Lower leg skin (tissue), 3 donors: ENCODE measurements at regions not wholly inside any gene's neighbourhood (a gene's known extent, or its start where the extent isn't known, plus 50 kb on each side); places are given as distances from the start of the nearest gene placed in this dataset.

Experiments used
- POLR2A ChIP-seq, 2 donors: fragments of 450-650 bp; IDR thresholded peaks; one replicate each; pipeline ENCODE4 v1.6.1; 2016 to 2017; ENCODE audit warnings: antibody characterized with exemption in 2 of 2, mild to moderate bottlenecking in 1 of 2, moderate library complexity in 1 of 2
- TF ChIP-seq, protein P1 (sequence below), 3 donors: fragments of 450-650 bp; IDR thresholded peaks; one replicate each; pipeline ENCODE4 v1.5.1; 2016; ENCODE audit warnings: antibody characterized with exemption in 3 of 3, mild to moderate bottlenecking in 3 of 3, moderate library complexity in 2 of 3

DNA sequence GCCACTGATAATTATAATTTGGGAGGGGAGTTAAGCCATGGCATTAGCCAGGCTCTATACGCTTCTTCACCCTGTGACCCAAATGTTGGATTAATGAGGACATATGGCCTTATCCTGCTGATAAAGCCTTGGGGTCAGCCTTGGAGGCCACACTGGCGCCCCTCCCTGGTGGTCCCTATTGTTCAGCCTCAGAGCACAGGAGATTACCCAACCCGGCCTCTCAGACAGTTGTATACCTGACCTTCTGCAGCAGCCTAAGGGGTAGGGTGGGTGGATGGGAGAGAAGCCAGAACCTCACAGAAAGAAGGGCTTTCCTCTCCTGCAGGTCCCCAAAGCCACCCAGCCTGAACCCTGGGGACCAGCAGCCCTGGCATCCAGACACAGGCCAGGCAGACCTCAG is 76.8 kb downstream of the LINC00237 start:
- TF ChIP-seq, protein P1, sequence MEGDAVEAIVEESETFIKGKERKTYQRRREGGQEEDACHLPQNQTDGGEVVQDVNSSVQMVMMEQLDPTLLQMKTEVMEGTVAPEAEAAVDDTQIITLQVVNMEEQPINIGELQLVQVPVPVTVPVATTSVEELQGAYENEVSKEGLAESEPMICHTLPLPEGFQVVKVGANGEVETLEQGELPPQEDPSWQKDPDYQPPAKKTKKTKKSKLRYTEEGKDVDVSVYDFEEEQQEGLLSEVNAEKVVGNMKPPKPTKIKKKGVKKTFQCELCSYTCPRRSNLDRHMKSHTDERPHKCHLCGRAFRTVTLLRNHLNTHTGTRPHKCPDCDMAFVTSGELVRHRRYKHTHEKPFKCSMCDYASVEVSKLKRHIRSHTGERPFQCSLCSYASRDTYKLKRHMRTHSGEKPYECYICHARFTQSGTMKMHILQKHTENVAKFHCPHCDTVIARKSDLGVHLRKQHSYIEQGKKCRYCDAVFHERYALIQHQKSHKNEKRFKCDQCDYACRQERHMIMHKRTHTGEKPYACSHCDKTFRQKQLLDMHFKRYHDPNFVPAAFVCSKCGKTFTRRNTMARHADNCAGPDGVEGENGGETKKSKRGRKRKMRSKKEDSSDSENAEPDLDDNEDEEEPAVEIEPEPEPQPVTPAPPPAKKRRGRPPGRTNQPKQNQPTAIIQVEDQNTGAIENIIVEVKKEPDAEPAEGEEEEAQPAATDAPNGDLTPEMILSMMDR (IDR thresholded peaks at IDR 0.05), result no peak
- TF ChIP-seq POLR2A (IDR thresholded peaks at IDR 0.05), result no peak
